Stimulated activated naive B cell treated with anti-CD40 and anti-IgM and Interleukin-4, amounts not matched to agents 10 μg/mL and 1 μg/mL and 100 μg/mL, for 72 hours (primary cell): ENCODE measurements at regions not wholly inside any gene's neighbourhood (a gene's known extent, or its start where the extent isn't known, plus 50 kb on each side); places are given as distances from the start of the nearest gene placed in this dataset.
"Not testable (repeated sequence)": the region's sequence is repeated elsewhere in the genome, so short reads cannot be mapped to it uniquely, and the experiment has no call there.

ENCODE experiments used
- ATAC-seq, 2 donors: fragments of 150-1000 bp; cut with Tn5 transposase; replicated peaks; 2 replicates each; pipeline ENCODE4 v1.10.0; 2021; ENCODE audit warnings: moderate library complexity in 1 of 2
- DNase-seq: peaks from one replicate; pipeline ENCODE4 v3.0.0; 2021
- H3K27ac Mint-ChIP-seq: one replicate; pipeline ENCODE4 v1.8.0; 2022; ENCODE audit warnings: mild to moderate bottlenecking, mixed read lengths
- H3K27me3 Mint-ChIP-seq, 2 donors: one replicate each; pipeline ENCODE4 v1.8.0; 2022; ENCODE audit warnings: mixed read lengths in 2 of 2
- H3K36me3 Mint-ChIP-seq, 2 donors: one replicate each; pipeline ENCODE4 v1.8.0; 2022; ENCODE audit warnings: mixed read lengths in 2 of 2, mild to moderate bottlenecking in 1 of 2
- H3K4me1 Mint-ChIP-seq, 2 donors: one replicate each; pipeline ENCODE4 v1.8.0; 2022; ENCODE audit warnings: mixed read lengths in 2 of 2, mild to moderate bottlenecking in 1 of 2
- H3K4me3 Mint-ChIP-seq, 2 donors: one replicate each; pipeline ENCODE4 v1.8.0; 2022; ENCODE audit warnings: mild to moderate bottlenecking in 2 of 2, mixed read lengths in 2 of 2, moderate library complexity in 1 of 2
- H3K9me3 Mint-ChIP-seq, 2 donors: one replicate each; pipeline ENCODE4 v1.8.0; 2022; ENCODE audit warnings: mixed read lengths in 2 of 2, mild to moderate bottlenecking in 1 of 2

- Mint-ChIP-seq H3K4me3 (no peak overlapping the region), H3K9me3 (no peaks in the 10 kb centered on the region), H3K36me3 (no peaks in the 10 kb centered on the region), H3K4me1 (no peaks in the 10 kb centered on the region), H3K27me3 (no peaks in the 10 kb centered on the region), H3K27ac (no peak overlapping the region)
- no peak for ATAC-seq
- DNase-seq: no peak
Observed at GRCh38 chr6:81366972-81367371, 385.5 kb downstream of the TENT5A start.

- Mint-ChIP-seq H3K4me3 (no peak overlapping the region), H3K36me3 (no peaks in the 10 kb centered on the region), H3K27me3 (no peaks in the 10 kb centered on the region), H3K27ac (no peak overlapping the region), H3K9me3 (no peaks in the 10 kb centered on the region), H3K4me1 (no peaks in the 10 kb centered on the region)
- no peak for ATAC-seq
- no peak for DNase-seq
Observed at GRCh38 chr6:81362246-81362645, 390.2 kb downstream of the TENT5A start.

GRCh38 chr6:81353262-81353661 is 399.2 kb downstream of the TENT5A start:
- no peaks in the 10 kb centered on the region for H3K4me1 Mint-ChIP-seq

GRCh38 chr6:81344026-81344425 is 408.5 kb downstream of the TENT5A start:
- H3K36me3 Mint-ChIP-seq, H3K4me1 Mint-ChIP-seq, ATAC-seq, H3K4me3 Mint-ChIP-seq, DNase-seq, H3K27me3 Mint-ChIP-seq, H3K27ac Mint-ChIP-seq, H3K9me3 Mint-ChIP-seq: not testable (repeated sequence)

More at GRCh38 chr6:81353262-81353661, 399.2 kb downstream of the TENT5A start:
- Mint-ChIP-seq H3K27ac (no peak overlapping the region), H3K4me3 (no peak overlapping the region), H3K36me3 (no peaks in the 10 kb centered on the region), H3K9me3 (peaks cover 5 to 10% of the 10 kb centered on the region in 2 donors), H3K27me3 (no peaks in the 10 kb centered on the region)
- DNase-seq (no peak), ATAC-seq (no peak)

- Mint-ChIP-seq H3K4me1 (no peaks in the 10 kb centered on the region), H3K9me3 (peaks cover 7 to 14% of the 10 kb centered on the region in 2 donors), H3K36me3 (no peaks in the 10 kb centered on the region), H3K4me3 (no peak overlapping the region), H3K27me3 (no peaks in the 10 kb centered on the region), H3K27ac (no peak overlapping the region)
- DNase-seq (no peak), ATAC-seq (no peak)
Observed at GRCh38 chr6:81340946-81341345, 411.5 kb downstream of the TENT5A start.

- ATAC-seq (no peak), DNase-seq (no peak)
- peaks cover 0 to 2% of the 10 kb centered on the region in 2 donors for H3K9me3 Mint-ChIP-seq
- no peaks in the 10 kb centered on the region for H3K36me3 Mint-ChIP-seq
- no peak overlapping the region for H3K27ac Mint-ChIP-seq
- no peak overlapping the region for H3K4me3 Mint-ChIP-seq
- no peaks in the 10 kb centered on the region for H3K4me1 Mint-ChIP-seq
- no peaks in the 10 kb centered on the region for H3K27me3 Mint-ChIP-seq
Observed at GRCh38 chr6:81331526-81331925, 421.0 kb downstream of the TENT5A start.

GRCh38 chr6:81328700-81329099 is 423.8 kb downstream of the TENT5A start:
- no peak overlapping the region for H3K4me3 Mint-ChIP-seq
- no peak for DNase-seq
- H3K36me3 Mint-ChIP-seq: no peaks in the 10 kb centered on the region
- H3K27ac Mint-ChIP-seq: no peak overlapping the region
- no peak for ATAC-seq
- no peaks in the 10 kb centered on the region for H3K27me3 Mint-ChIP-seq
- no peaks in the 10 kb centered on the region for H3K4me1 Mint-ChIP-seq
- peaks cover 0 to 3% of the 10 kb centered on the region in 2 donors for H3K9me3 Mint-ChIP-seq

GRCh38 chr6:81326881-81327561 is 425.5 kb downstream of the TENT5A start:
- Mint-ChIP-seq H3K27ac (no peak overlapping the region), H3K36me3 (no peaks in the 10 kb centered on the region), H3K4me3 (no peak overlapping the region), H3K9me3 (peaks cover 0 to 3% of the 10 kb centered on the region in 2 donors), H3K4me1 (no peaks in the 10 kb centered on the region), H3K27me3 (no peaks in the 10 kb centered on the region)
- ATAC-seq (no peak), DNase-seq (no peak)

- Mint-ChIP-seq H3K27ac (no peak overlapping the region), H3K27me3 (no peaks in the 10 kb centered on the region), H3K9me3 (peaks cover 8 to 11% of the 10 kb centered on the region in 2 donors), H3K36me3 (peaks cover 0 to 4% of the 10 kb centered on the region in 2 donors), H3K4me1 (no peaks in the 10 kb centered on the region), H3K4me3 (no peak overlapping the region)
- ATAC-seq (no peak), DNase-seq (no peak)
Observed at GRCh38 chr6:81309811-81310210, 442.7 kb downstream of the TENT5A start.

GRCh38 chr6:81308577-81309279 is 443.8 kb downstream of the TENT5A start:
- peaks cover 6 to 7% of the 10 kb centered on the region in 2 donors for H3K9me3 Mint-ChIP-seq
- DNase-seq: no peak
- no peak for ATAC-seq
- peaks cover 0 to 4% of the 10 kb centered on the region in 2 donors for H3K36me3 Mint-ChIP-seq
- no peaks in the 10 kb centered on the region for H3K27me3 Mint-ChIP-seq
- H3K4me1 Mint-ChIP-seq: no peaks in the 10 kb centered on the region
- H3K27ac Mint-ChIP-seq: no peak overlapping the region
- H3K4me3 Mint-ChIP-seq: no peak overlapping the region

GRCh38 chr6:81307651-81308214 is 444.7 kb downstream of the TENT5A start:
- H3K9me3 Mint-ChIP-seq: peaks cover 0 to 1% of the 10 kb centered on the region in 2 donors
- DNase-seq: no peak
- no peak for ATAC-seq
- no peaks in the 10 kb centered on the region for H3K36me3 Mint-ChIP-seq
- no peak overlapping the region for H3K4me3 Mint-ChIP-seq
- no peak overlapping the region for H3K27ac Mint-ChIP-seq
- no peaks in the 10 kb centered on the region for H3K27me3 Mint-ChIP-seq
- H3K4me1 Mint-ChIP-seq: no peaks in the 10 kb centered on the region

GRCh38 chr6:81304466-81304865 is 448.0 kb downstream of the TENT5A start:
- Mint-ChIP-seq H3K36me3 (no peaks in the 10 kb centered on the region), H3K4me1 (no peaks in the 10 kb centered on the region), H3K9me3 (no peaks in the 10 kb centered on the region), H3K4me3 (no peak overlapping the region), H3K27me3 (no peaks in the 10 kb centered on the region), H3K27ac (no peak overlapping the region)
- ATAC-seq (no peak), DNase-seq (no peak)

- Mint-ChIP-seq H3K27me3 (no peaks in the 10 kb centered on the region), H3K36me3 (no peaks in the 10 kb centered on the region), H3K27ac (no peak overlapping the region), H3K4me1 (no peaks in the 10 kb centered on the region), H3K4me3 (no peak overlapping the region), H3K9me3 (peaks cover 0 to 4% of the 10 kb centered on the region in 2 donors)
- no peak for ATAC-seq
- DNase-seq: no peak
Observed at GRCh38 chr6:81300961-81301360, 451.5 kb downstream of the TENT5A start.

- H3K27ac Mint-ChIP-seq: no peak overlapping the region
- H3K27me3 Mint-ChIP-seq: no peaks in the 10 kb centered on the region
- ATAC-seq: no peak
- H3K9me3 Mint-ChIP-seq: peaks cover 0 to 4% of the 10 kb centered on the region in 2 donors
- H3K4me3 Mint-ChIP-seq: no peak overlapping the region
- no peaks in the 10 kb centered on the region for H3K36me3 Mint-ChIP-seq
- H3K4me1 Mint-ChIP-seq: no peaks in the 10 kb centered on the region
- no peak for DNase-seq
Observed at GRCh38 chr6:81298751-81299150, 453.7 kb downstream of the TENT5A start.

- Mint-ChIP-seq H3K4me1 (no peaks in the 10 kb centered on the region), H3K27me3 (no peaks in the 10 kb centered on the region), H3K9me3 (peaks cover 0 to 4% of the 10 kb centered on the region in 2 donors), H3K27ac (no peak overlapping the region), H3K4me3 (no peak overlapping the region), H3K36me3 (no peaks in the 10 kb centered on the region)
- ATAC-seq: no peak
- DNase-seq: no peak
Observed at GRCh38 chr6:81295310-81295709, 457.2 kb downstream of the TENT5A start.
